Liver (tissue), 8 donors: ENCODE measurements at regions not wholly inside any gene's neighbourhood (a gene's known extent, or its start where the extent isn't known, plus 50 kb on each side); places are given as distances from the start of the nearest gene placed in this dataset.

Experiments
- DNase-seq: peaks from one replicate; pipeline ENCODE4 v3.0.0-alpha.2; 2017; ENCODE audit warnings: low spot score
- H3K27ac ChIP-seq, 2 donors: one replicate each; pipeline ENCODE4 v1.7.0; 2013; ENCODE audit warnings: inconsistent platforms in 2 of 2, low read length in 2 of 2, control low read depth in 1 of 2, low read depth in 1 of 2, mild to moderate bottlenecking in 1 of 2
- H3K27me3 ChIP-seq, 4 donors: one replicate each; pipeline versions ENCODE4 v1.6.1 to v1.7.0; 2013; ENCODE audit warnings: low read length in 3 of 4, inconsistent platforms in 1 of 4, mild to moderate bottlenecking in 1 of 4, moderate library complexity in 1 of 4; ENCODE audit not compliant: control insufficient read depth in 4 of 4, insufficient read depth in 4 of 4
- H3K36me3 ChIP-seq, 4 donors: one replicate each; pipeline versions ENCODE4 v1.6.1 to v1.7.0; 2013; ENCODE audit warnings: low read length in 3 of 4, mild to moderate bottlenecking in 3 of 4, low read depth in 1 of 4, moderate library complexity in 1 of 4; ENCODE audit not compliant: control insufficient read depth in 4 of 4, insufficient read depth in 3 of 4
- H3K4me1 ChIP-seq, 4 donors: one replicate each; pipeline versions ENCODE4 v1.6.1 to v1.7.0; 2013; ENCODE audit warnings: low read length in 3 of 4, mild to moderate bottlenecking in 3 of 4, moderate library complexity in 1 of 4; ENCODE audit not compliant: control insufficient read depth in 4 of 4, insufficient read depth in 4 of 4
- H3K4me3 ChIP-seq, 3 donors: one replicate each; pipeline versions ENCODE4 v1.6.1 to v1.7.0; 2013; ENCODE audit warnings: low read length in 3 of 3, control low read depth in 1 of 3, low read depth in 1 of 3, mild to moderate bottlenecking in 1 of 3
- H3K9ac ChIP-seq, 2 donors: one replicate each; pipeline ENCODE4 v1.7.0; 2013; ENCODE audit warnings: low read length in 2 of 2, mild to moderate bottlenecking in 2 of 2, moderate library complexity in 2 of 2, control low read depth in 1 of 2, low read depth in 1 of 2
- H3K9me3 ChIP-seq, 4 donors: one replicate each; pipeline versions ENCODE4 v1.6.1 to v1.7.0; 2013; ENCODE audit warnings: low read length in 3 of 4; ENCODE audit not compliant: control insufficient read depth in 4 of 4
- CTCF ChIP-seq: fragments of 150-350 bp; IDR thresholded peaks from 2 replicates; pipeline ENCODE4 v1.5.1; 2017; ENCODE audit warnings: improper control_type of control experiment, low read depth, low read length; ENCODE audit not compliant: missing input control
- EGR1 ChIP-seq, 2 donors: IDR thresholded peaks; 2 replicates each; pipeline ENCODE4 v1.6.1; 2016 to 2018; ENCODE audit warnings: antibody characterized with exemption in 2 of 2, low read depth in 2 of 2
- FOXA1 ChIP-seq: IDR thresholded peaks from 2 replicates; pipeline ENCODE4 v1.6.1; 2016; ENCODE audit warnings: antibody characterized with exemption
- FOXA2 ChIP-seq: IDR thresholded peaks from 2 replicates; pipeline ENCODE4 v1.6.1; 2016; ENCODE audit warnings: antibody characterized with exemption
- HNF4A ChIP-seq, 2 donors: conservative IDR thresholded peaks; 2 replicates each; pipeline ENCODE4 v1.6.1; 2016; ENCODE audit warnings: antibody characterized with exemption in 2 of 2, mild to moderate bottlenecking in 2 of 2
- HNF4G ChIP-seq: IDR thresholded peaks from 2 replicates; pipeline ENCODE4 v1.6.1; 2016; ENCODE audit warnings: antibody characterized with exemption
- JUND ChIP-seq, 2 donors: IDR thresholded peaks; 2 replicates each; pipeline ENCODE4 v1.6.1; 2016; ENCODE audit warnings: antibody characterized with exemption in 2 of 2
- MAX ChIP-seq: IDR thresholded peaks from 2 replicates; pipeline ENCODE4 v1.6.1; 2016; ENCODE audit warnings: antibody characterized with exemption
- NR2F2 ChIP-seq: IDR thresholded peaks from 2 replicates; pipeline ENCODE4 v1.6.1; 2016; ENCODE audit warnings: antibody characterized with exemption
- RAD21 ChIP-seq, 2 donors: IDR thresholded peaks; 2 replicates each; pipeline ENCODE4 v1.6.1; 2016; ENCODE audit warnings: antibody characterized with exemption in 2 of 2, mild to moderate bottlenecking in 2 of 2
- RXRA ChIP-seq, 2 donors: IDR thresholded peaks; 2 replicates each; pipeline ENCODE4 v1.6.1; 2017 to 2018; ENCODE audit warnings: antibody characterized with exemption in 2 of 2, mild to moderate bottlenecking in 1 of 2
- SP1 ChIP-seq: IDR thresholded peaks from 2 replicates; pipeline ENCODE4 v1.6.1; 2018; ENCODE audit warnings: antibody characterized with exemption, mild to moderate bottlenecking
- TAF1 ChIP-seq: conservative IDR thresholded peaks from 2 replicates; pipeline ENCODE4 v1.6.1; 2016; ENCODE audit warnings: antibody characterized with exemption, mild to moderate bottlenecking
- YY1 ChIP-seq: IDR thresholded peaks from 2 replicates; pipeline ENCODE4 v1.6.1; 2016; ENCODE audit warnings: antibody characterized with exemption, mild to moderate bottlenecking
- ZBTB33 ChIP-seq: IDR thresholded peaks from 2 replicates; pipeline ENCODE4 v1.6.1; 2016; ENCODE audit warnings: antibody characterized with exemption
- WGBS: extraction: QIAGEN DNeasy Blood & Tissue Kit; methylation state at CpG from one replicate; pipeline ENCODE4 v1.1.7; 2013; 5-methylcytosine and 5-hydroxymethylcytosine counted together
- TF ChIP-seq, protein P1 (sequence below): IDR thresholded peaks from 2 replicates; pipeline ENCODE4 v1.6.1; 2016; ENCODE audit warnings: antibody characterized with exemption, mild to moderate bottlenecking
- donor health status: healthy.
- donor health status: healthy.
- donor health status: healthy.
- donor health status: healthy.
- donor health status: healthy.

- H3K27me3 ChIP-seq: no peaks in the 10 kb centered on the region
- H3K27ac ChIP-seq: no peak overlapping the region
- WGBS: 90% methylated on average over 3 of the region's 3 CpGs
- H3K9ac ChIP-seq: no peak overlapping the region
- H3K4me1 ChIP-seq: no peaks in the 10 kb centered on the region
- no peak overlapping the region for H3K4me3 ChIP-seq
- no peaks in the 10 kb centered on the region for H3K36me3 ChIP-seq
- H3K9me3 ChIP-seq: no peaks in the 10 kb centered on the region
- no peak for DNase-seq
- TF ChIP-seq NR2F2: no peak
- TF ChIP-seq RXRA (IDR thresholded peaks at IDR 0.05): no peak
- no peak for TF ChIP-seq RAD21 (IDR thresholded peaks at IDR 0.05)
- TF ChIP-seq HNF4G: no peak
- no peak for TF ChIP-seq HNF4A (conservative IDR thresholded peaks at IDR 0.05)
- no peak for TF ChIP-seq FOXA2
- no peak for TF ChIP-seq EGR1 (IDR thresholded peaks at IDR 0.05; ENCODE audit: low read depth in 2 of 2)
- no peak for TF ChIP-seq YY1
- TF ChIP-seq FOXA1: no peak
- TF ChIP-seq TAF1: no peak
- TF ChIP-seq JUND (IDR thresholded peaks at IDR 0.05): no peak
- no peak for TF ChIP-seq CTCF
- TF ChIP-seq ZBTB33: no peak
- no peak for TF ChIP-seq SP1
- TF ChIP-seq, protein P1, sequence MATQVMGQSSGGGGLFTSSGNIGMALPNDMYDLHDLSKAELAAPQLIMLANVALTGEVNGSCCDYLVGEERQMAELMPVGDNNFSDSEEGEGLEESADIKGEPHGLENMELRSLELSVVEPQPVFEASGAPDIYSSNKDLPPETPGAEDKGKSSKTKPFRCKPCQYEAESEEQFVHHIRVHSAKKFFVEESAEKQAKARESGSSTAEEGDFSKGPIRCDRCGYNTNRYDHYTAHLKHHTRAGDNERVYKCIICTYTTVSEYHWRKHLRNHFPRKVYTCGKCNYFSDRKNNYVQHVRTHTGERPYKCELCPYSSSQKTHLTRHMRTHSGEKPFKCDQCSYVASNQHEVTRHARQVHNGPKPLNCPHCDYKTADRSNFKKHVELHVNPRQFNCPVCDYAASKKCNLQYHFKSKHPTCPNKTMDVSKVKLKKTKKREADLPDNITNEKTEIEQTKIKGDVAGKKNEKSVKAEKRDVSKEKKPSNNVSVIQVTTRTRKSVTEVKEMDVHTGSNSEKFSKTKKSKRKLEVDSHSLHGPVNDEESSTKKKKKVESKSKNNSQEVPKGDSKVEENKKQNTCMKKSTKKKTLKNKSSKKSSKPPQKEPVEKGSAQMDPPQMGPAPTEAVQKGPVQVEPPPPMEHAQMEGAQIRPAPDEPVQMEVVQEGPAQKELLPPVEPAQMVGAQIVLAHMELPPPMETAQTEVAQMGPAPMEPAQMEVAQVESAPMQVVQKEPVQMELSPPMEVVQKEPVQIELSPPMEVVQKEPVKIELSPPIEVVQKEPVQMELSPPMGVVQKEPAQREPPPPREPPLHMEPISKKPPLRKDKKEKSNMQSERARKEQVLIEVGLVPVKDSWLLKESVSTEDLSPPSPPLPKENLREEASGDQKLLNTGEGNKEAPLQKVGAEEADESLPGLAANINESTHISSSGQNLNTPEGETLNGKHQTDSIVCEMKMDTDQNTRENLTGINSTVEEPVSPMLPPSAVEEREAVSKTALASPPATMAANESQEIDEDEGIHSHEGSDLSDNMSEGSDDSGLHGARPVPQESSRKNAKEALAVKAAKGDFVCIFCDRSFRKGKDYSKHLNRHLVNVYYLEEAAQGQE: no peak
Observed at GRCh38 chr14:98341211-98341610, 930.8 kb downstream of the BCL11B start.

DNA sequence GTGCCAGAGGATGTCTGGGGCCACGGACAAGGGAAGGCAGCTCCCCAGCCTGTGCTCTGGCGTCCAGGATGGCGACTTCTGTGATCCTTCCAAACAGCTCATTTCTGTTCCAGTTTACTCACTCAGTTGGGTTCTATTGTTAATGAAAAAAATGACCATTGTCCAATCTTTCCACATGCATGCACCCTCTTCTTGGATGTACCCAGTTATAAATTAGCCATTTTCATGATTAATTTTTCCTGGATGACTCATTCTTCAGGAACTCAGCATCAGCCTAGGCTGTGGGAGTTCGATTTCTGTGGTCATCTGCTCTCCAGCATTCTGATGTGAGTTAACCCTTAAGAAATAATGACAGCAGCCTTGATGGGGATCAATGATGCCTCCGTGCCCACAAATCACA is 926.8 kb downstream of the BCL11B start:
- DNase-seq: no peak
- no peaks in the 10 kb centered on the region for H3K4me1 ChIP-seq
- H3K4me3 ChIP-seq: no peak overlapping the region
- WGBS: 55% methylated on average over 5 of the region's 5 CpGs
- no peak overlapping the region for H3K9ac ChIP-seq
- H3K27ac ChIP-seq: no peak overlapping the region
- peaks cover 0 to 4% (median 0%) of the 10 kb centered on the region in 4 donors for H3K27me3 ChIP-seq
- no peaks in the 10 kb centered on the region for H3K36me3 ChIP-seq
- H3K9me3 ChIP-seq: no peaks in the 10 kb centered on the region
- TF ChIP-seq CTCF: no peak
- TF ChIP-seq EGR1 (IDR thresholded peaks at IDR 0.05; ENCODE audit: low read depth in 2 of 2): no peak
- TF ChIP-seq NR2F2: no peak
- no peak for TF ChIP-seq TAF1
- TF ChIP-seq, protein P1: no peak
- TF ChIP-seq FOXA2: no peak
- no peak for TF ChIP-seq MAX
- TF ChIP-seq ZBTB33: no peak
- no peak for TF ChIP-seq SP1
